8988T (cell line): ENCODE measurements at regions not wholly inside any gene's neighbourhood (a gene's known extent, or its start where the extent isn't known, plus 50 kb on each side); places are given as distances from the start of the nearest gene placed in this dataset.

Experiments used
- DNase-seq: peaks from one replicate; pipeline ENCODE4 v3.0.0; 2011

GRCh38 chr10:107728807-107729206 is 564.3 kb upstream of the SORCS1 start:
- DNase-seq: no peak

- no peak for DNase-seq
These were observed 563.3 kb upstream of the SORCS1 start for GRCh38 chr10:107727767-107728317.

GRCh38 chr10:107718864-107719263 is 554.4 kb upstream of the SORCS1 start:
- DNase-seq: no peak

- no peak for DNase-seq
These were observed 552.5 kb upstream of the SORCS1 start for GRCh38 chr10:107717046-107717445.

GRCh38 chr10:107715565-107715964 is 551.1 kb upstream of the SORCS1 start:
- no peak for DNase-seq

GRCh38 chr10:107708981-107709380 is 544.5 kb upstream of the SORCS1 start:
- no peak for DNase-seq

- DNase-seq: no peak
These were observed 541.7 kb upstream of the SORCS1 start for GRCh38 chr10:107706096-107706725.

- DNase-seq: no peak
These were observed 537.4 kb upstream of the SORCS1 start for GRCh38 chr10:107701943-107702342.

GRCh38 chr10:107692072-107692471 is 527.6 kb upstream of the SORCS1 start:
- no peak for DNase-seq

- no peak for DNase-seq
These were observed 524.8 kb upstream of the SORCS1 start for GRCh38 chr10:107689323-107689722.

GRCh38 chr10:107687701-107688100 is 523.2 kb upstream of the SORCS1 start:
- DNase-seq: no peak

- DNase-seq: no peak
These were observed 521.6 kb upstream of the SORCS1 start for GRCh38 chr10:107686095-107686494.

- DNase-seq: no peak
These were observed 507.5 kb upstream of the SORCS1 start for GRCh38 chr10:107671960-107672359.

GRCh38 chr10:107666214-107666613 is 501.7 kb upstream of the SORCS1 start:
- DNase-seq: no peak

- no peak for DNase-seq
These were observed 501.0 kb upstream of the SORCS1 start for GRCh38 chr10:107665459-107665858.

- no peak for DNase-seq
These were observed 493.3 kb upstream of the SORCS1 start for GRCh38 chr10:107657851-107658250.

GRCh38 chr10:107656932-107657331 is 492.4 kb upstream of the SORCS1 start:
- DNase-seq: no peak

GRCh38 chr10:107653832-107654287 is 489.4 kb upstream of the SORCS1 start:
- no peak for DNase-seq

- no peak for DNase-seq
These were observed 486.4 kb upstream of the SORCS1 start for GRCh38 chr10:107650939-107651338.

- no peak for DNase-seq
These were observed 484.7 kb upstream of the SORCS1 start for GRCh38 chr10:107649249-107649648.

- no peak for DNase-seq
These were observed 483.0 kb upstream of the SORCS1 start for GRCh38 chr10:107647462-107647861.

- no peak for DNase-seq
These were observed 467.4 kb upstream of the SORCS1 start for GRCh38 chr10:107631876-107632275.

- DNase-seq: no peak
These were observed 462.4 kb upstream of the SORCS1 start for GRCh38 chr10:107626862-107627261.

GRCh38 chr10:107623292-107623691 is 458.8 kb upstream of the SORCS1 start:
- DNase-seq: no peak

- DNase-seq: no peak
These were observed 454.6 kb upstream of the SORCS1 start for GRCh38 chr10:107619139-107619538.
